ENCODE measurements at regions not wholly inside any gene's neighbourhood (a gene's known extent, or its start where the extent isn't known, plus 50 kb on each side); places are given as distances from the start of the nearest gene placed in this dataset.

GRCh38 chr1:213844632-213845031 is 143.1 kb upstream of the PROX1 start:
- H3K4me2 ChIP-seq (ENCODE audit: low read length): no peak overlapping the region
- no peaks in the 10 kb centered on the region for H3K9me3 ChIP-seq (ENCODE audit: low read length)
- TF ChIP-seq REST (IDR thresholded peaks at IDR 0.05; ENCODE audit: borderline replicate concordance): no peak
- TF ChIP-seq EZH2 (IDR thresholded peaks at IDR 0.05; ENCODE audit: borderline replicate concordance, insufficient read depth, low read length, poor library complexity, severe bottlenecking): no peak
- no peak for TF ChIP-seq TAF1 (IDR thresholded peaks at IDR 0.05; ENCODE audit: low read depth)
- no peak for TF ChIP-seq CTCF (IDR thresholded peaks at IDR 0.05; ENCODE audit: poor library complexity, severe bottlenecking)
- TF ChIP-seq POLR2AphosphoS5 (IDR thresholded peaks at IDR 0.05): no peak
- no peak for TF ChIP-seq MXI1 (conservative IDR thresholded peaks at IDR 0.05; ENCODE audit: poor library complexity, severe bottlenecking)
- no peak for TF ChIP-seq EP300 (conservative IDR thresholded peaks at IDR 0.05; ENCODE audit: poor library complexity, severe bottlenecking)
- TF ChIP-seq SMC3 (conservative IDR thresholded peaks at IDR 0.05; ENCODE audit: poor library complexity): no peak
- TF ChIP-seq RAD21 (conservative IDR thresholded peaks at IDR 0.05): no peak
- H3K9me2 ChIP-seq (ENCODE audit: insufficient read depth, low read length): no peaks in the 10 kb centered on the region
- H3K27ac ChIP-seq (ENCODE audit: low read length): no peak overlapping the region
- no peaks in the 10 kb centered on the region for H3K79me2 ChIP-seq (replicated peaks; ENCODE audit: insufficient read depth, low read length)
- no peaks in the 10 kb centered on the region for H3K27me3 ChIP-seq (ENCODE audit: insufficient read depth, low read depth, low read length)
- no peak overlapping the region for H2AFZ ChIP-seq (ENCODE audit: low read depth, low read length)
- H3F3A ChIP-seq (ENCODE audit: insufficient read depth, low read length, poor library complexity, severe bottlenecking): no peaks in the 10 kb centered on the region
- no peaks in the 10 kb centered on the region for H4K20me1 ChIP-seq (ENCODE audit: insufficient read depth)
- H3K36me3 ChIP-seq (ENCODE audit: insufficient read depth, low read length): no peaks in the 10 kb centered on the region
- no peak overlapping the region for H3K9ac ChIP-seq (ENCODE audit: low read length)
- H3K4me3 ChIP-seq (ENCODE audit: low read length): no peak overlapping the region

GRCh38 chr1:213852107-213852506 is 135.7 kb upstream of the PROX1 start:
- Histone ChIP-seq H3K27ac (ENCODE audit: low read length) (no peak overlapping the region), H3K27me3 (ENCODE audit: insufficient read depth, low read depth, low read length) (no peaks in the 10 kb centered on the region)
- TF ChIP-seq EZH2 (IDR thresholded peaks at IDR 0.05; ENCODE audit: borderline replicate concordance, insufficient read depth, low read length, poor library complexity, severe bottlenecking) (no peak), CTCF (IDR thresholded peaks at IDR 0.05; ENCODE audit: poor library complexity, severe bottlenecking) (no peak), TAF1 (IDR thresholded peaks at IDR 0.05; ENCODE audit: low read depth) (no peak), POLR2AphosphoS5 (IDR thresholded peaks at IDR 0.05) (no peak), RAD21 (conservative IDR thresholded peaks at IDR 0.05) (no peak), REST (IDR thresholded peaks at IDR 0.05; ENCODE audit: borderline replicate concordance) (no peak), MXI1 (conservative IDR thresholded peaks at IDR 0.05; ENCODE audit: poor library complexity, severe bottlenecking) (no peak), SMC3 (conservative IDR thresholded peaks at IDR 0.05; ENCODE audit: poor library complexity) (no peak), EP300 (conservative IDR thresholded peaks at IDR 0.05; ENCODE audit: poor library complexity, severe bottlenecking) (no peak)

More at GRCh38 chr1:213852107-213852506, 135.7 kb upstream of the PROX1 start:
- Histone ChIP-seq H3K9me2 (ENCODE audit: insufficient read depth, low read length) (no peaks in the 10 kb centered on the region), H3K9ac (ENCODE audit: low read length) (no peak overlapping the region), H4K20me1 (ENCODE audit: insufficient read depth) (no peaks in the 10 kb centered on the region), H3K9me3 (ENCODE audit: low read length) (no peaks in the 10 kb centered on the region), H3K4me3 (ENCODE audit: low read length) (no peak overlapping the region), H2AFZ (ENCODE audit: low read depth, low read length) (no peak overlapping the region), H3K36me3 (ENCODE audit: insufficient read depth, low read length) (no peaks in the 10 kb centered on the region), H3F3A (ENCODE audit: insufficient read depth, low read length, poor library complexity, severe bottlenecking) (no peaks in the 10 kb centered on the region), H3K79me2 (replicated peaks; ENCODE audit: insufficient read depth, low read length) (no peaks in the 10 kb centered on the region), H3K4me2 (ENCODE audit: low read length) (no peak overlapping the region)
